Keratinocyte (primary cell): ENCODE measurements at regions not wholly inside any gene's neighbourhood (a gene's known extent, or its start where the extent isn't known, plus 50 kb on each side); places are given as distances from the start of the nearest gene placed in this dataset.
A peak's percentile ranks its signal among the peaks of the same experiment; 100 is the strongest.

ENCODE experiments used
- CTCF ChIP-seq, 3 experiments: IDR thresholded peaks in 1 of 3; conservative IDR thresholded peaks in 1 of 3; optimal IDR thresholded peaks in 1 of 3; 2 replicates in 2 of 3; 3 replicates in 1 of 3; pipeline versions ENCODE3 to v1.5.1; 2011; ENCODE audit warnings: low read length in 3 of 3, mild to moderate bottlenecking in 3 of 3, moderate library complexity in 2 of 3, control low read depth in 1 of 3, inconsistent platforms in 1 of 3; ENCODE audit not compliant: insufficient read depth in 2 of 3; ENCODE audit errors: extremely low read depth in 1 of 3
- EZH2 ChIP-seq: IDR thresholded peaks from one replicate; pipeline ENCODE4 v1.6.1; 2012; ENCODE audit warnings: inconsistent platforms, mild to moderate bottlenecking, low read length, moderate library complexity

- TF ChIP-seq CTCF (optimal IDR thresholded peaks at IDR 0.05 in 1 of 3, IDR thresholded peaks at IDR 0.05 in 1 of 3, conservative IDR thresholded peaks at IDR 0.05 in 1 of 3; ENCODE audit: extremely low read depth in 1 of 3, insufficient read depth in 2 of 3, low read length in 3 of 3) (peak in 2 of 3 experiments; percentile 35 to 42), EZH2 (no peak)
Measured at GRCh38 chr5:98454904-98455303, 318.6 kb upstream of the RGMB start.
